Hepatocyte (in vitro differentiated cells): ENCODE measurements at regions not wholly inside any gene's neighbourhood (a gene's known extent, or its start where the extent isn't known, plus 50 kb on each side); places are given as distances from the start of the nearest gene placed in this dataset.

Experiments used
- DNase-seq: peaks from one replicate; pipeline ENCODE4 v3.0.0-alpha.2; 2016; ENCODE audit warnings: low spot score
- H2AFZ ChIP-seq: fragments of 200-600 bp; sonication (generic); 2 replicates; pipeline ENCODE4 v1.6.0; 2016; ENCODE audit warnings: antibody characterized with exemption, mild to moderate bottlenecking
- H3K27ac ChIP-seq: fragments of 200-600 bp; sonication (generic); 2 replicates; pipeline ENCODE4 v1.5.1; 2016; ENCODE audit warnings: mild to moderate bottlenecking
- H3K27me3 ChIP-seq: fragments of 200-600 bp; sonication (generic); 2 replicates; pipeline ENCODE4 v1.6.1; 2016
- H3K36me3 ChIP-seq: fragments of 200-600 bp; sonication (generic); replicated peaks from 2 replicates; pipeline ENCODE4 v1.5.1; 2016; ENCODE audit warnings: low read depth; ENCODE audit not compliant: insufficient read depth
- H3K4me1 ChIP-seq: fragments of 200-600 bp; sonication (generic); 2 replicates; pipeline ENCODE4 v1.5.1; 2016; ENCODE audit warnings: mild to moderate bottlenecking, moderate library complexity; ENCODE audit not compliant: insufficient read depth
- H3K4me2 ChIP-seq: fragments of 200-600 bp; sonication (generic); 2 replicates; pipeline ENCODE4 v1.6.0; 2016
- H3K4me3 ChIP-seq: fragments of 200-600 bp; sonication (generic); 2 replicates; pipeline ENCODE4 v1.5.1; 2016; ENCODE audit warnings: mild to moderate bottlenecking
- H3K79me2 ChIP-seq: fragments of 200-600 bp; sonication (generic); 2 replicates; pipeline ENCODE4 v1.6.0; 2017; ENCODE audit warnings: mild to moderate bottlenecking
- H3K9me2 ChIP-seq: fragments of 200-600 bp; sonication (generic); replicated peaks from 2 replicates; pipeline ENCODE4 v1.6.0; 2017; ENCODE audit warnings: mild to moderate bottlenecking; ENCODE audit not compliant: insufficient read depth
- H3K9me3 ChIP-seq: fragments of 200-600 bp; sonication (generic); 2 replicates; pipeline ENCODE4 v1.5.1; 2016; ENCODE audit warnings: low read depth, mild to moderate bottlenecking
- H4K20me1 ChIP-seq: fragments of 200-600 bp; sonication (generic); 2 replicates; pipeline ENCODE4 v1.6.0; 2016; ENCODE audit warnings: mild to moderate bottlenecking; ENCODE audit not compliant: insufficient read depth, poor library complexity, severe bottlenecking
- EZH2 ChIP-seq: fragments of 200-600 bp; sonication (generic); IDR thresholded peaks from 2 replicates; pipeline ENCODE4 v1.6.1; 2016; ENCODE audit warnings: antibody characterized with exemption, mild to moderate bottlenecking, borderline replicate concordance
- EZH2phosphoT487 ChIP-seq: fragments of 200-600 bp; sonication (generic); IDR thresholded peaks from one replicate; pipeline ENCODE4 v1.6.1; 2018; ENCODE audit warnings: antibody characterized with exemption, mild to moderate bottlenecking, low read depth, moderate library complexity; ENCODE audit not compliant: unreplicated experiment, severe bottlenecking
- WGBS: methylation state at CpG from one replicate; pipeline ENCODE4 v1.1.6; 2016; ENCODE audit warnings: low lambda C conversion rate; ENCODE audit errors: missing lambda C conversion rate; 5-methylcytosine and 5-hydroxymethylcytosine counted together
- TF ChIP-seq, protein P1 (sequence below): fragments of 200-600 bp; sonication (generic); IDR thresholded peaks from 2 replicates; pipeline ENCODE4 v1.5.1; 2016; ENCODE audit warnings: antibody characterized with exemption, mild to moderate bottlenecking; ENCODE audit not compliant: poor library complexity

DNA sequence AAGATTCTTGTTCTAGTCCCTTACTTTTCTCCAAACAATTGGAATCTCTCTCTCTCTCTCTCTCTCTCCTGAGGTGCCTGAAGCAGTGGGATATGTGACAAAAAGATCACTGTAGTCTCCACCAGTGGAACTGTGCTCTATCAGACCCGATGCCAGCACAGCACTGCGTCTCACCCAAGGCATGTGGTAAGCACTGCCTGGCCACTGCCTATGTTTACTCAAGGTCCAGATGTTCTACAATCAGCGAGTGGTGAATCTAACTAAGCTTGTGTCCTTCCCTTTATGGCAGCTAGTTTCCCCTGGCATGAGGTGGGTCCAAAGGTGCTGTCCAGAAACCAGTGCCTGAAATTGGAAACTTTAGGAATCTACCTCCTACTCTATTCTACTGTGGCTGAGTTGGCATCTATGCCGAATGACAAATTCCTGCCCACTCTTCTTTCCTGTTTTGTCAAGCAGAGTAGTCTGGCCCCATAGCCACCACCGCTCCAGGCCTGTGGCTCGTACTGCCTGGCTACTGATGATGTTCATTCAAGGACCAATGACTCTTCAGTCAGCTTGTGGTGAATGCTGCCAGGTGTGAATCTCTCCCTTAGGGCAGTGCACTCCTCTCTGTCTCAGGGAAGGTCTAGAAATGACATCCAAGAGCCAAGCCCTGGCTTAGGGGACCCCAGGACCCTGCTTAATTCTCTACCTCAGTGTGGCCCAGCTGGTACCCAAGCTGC lies 416.5 kb downstream of the TEX13C start:
- Histone ChIP-seq H4K20me1 (no peaks in the 10 kb centered on the region), H3K36me3 (no peaks in the 10 kb centered on the region), H3K9me3 (no peaks in the 10 kb centered on the region), H3K9me2 (no peaks in the 10 kb centered on the region), H3K4me1 (no peaks in the 10 kb centered on the region), H2AFZ (no peak overlapping the region), H3K4me2 (no peak overlapping the region), H3K4me3 (no peak overlapping the region), H3K79me2 (no peaks in the 10 kb centered on the region), H3K27ac (no peak overlapping the region), H3K27me3 (no peaks in the 10 kb centered on the region)
- TF ChIP-seq, protein P1, sequence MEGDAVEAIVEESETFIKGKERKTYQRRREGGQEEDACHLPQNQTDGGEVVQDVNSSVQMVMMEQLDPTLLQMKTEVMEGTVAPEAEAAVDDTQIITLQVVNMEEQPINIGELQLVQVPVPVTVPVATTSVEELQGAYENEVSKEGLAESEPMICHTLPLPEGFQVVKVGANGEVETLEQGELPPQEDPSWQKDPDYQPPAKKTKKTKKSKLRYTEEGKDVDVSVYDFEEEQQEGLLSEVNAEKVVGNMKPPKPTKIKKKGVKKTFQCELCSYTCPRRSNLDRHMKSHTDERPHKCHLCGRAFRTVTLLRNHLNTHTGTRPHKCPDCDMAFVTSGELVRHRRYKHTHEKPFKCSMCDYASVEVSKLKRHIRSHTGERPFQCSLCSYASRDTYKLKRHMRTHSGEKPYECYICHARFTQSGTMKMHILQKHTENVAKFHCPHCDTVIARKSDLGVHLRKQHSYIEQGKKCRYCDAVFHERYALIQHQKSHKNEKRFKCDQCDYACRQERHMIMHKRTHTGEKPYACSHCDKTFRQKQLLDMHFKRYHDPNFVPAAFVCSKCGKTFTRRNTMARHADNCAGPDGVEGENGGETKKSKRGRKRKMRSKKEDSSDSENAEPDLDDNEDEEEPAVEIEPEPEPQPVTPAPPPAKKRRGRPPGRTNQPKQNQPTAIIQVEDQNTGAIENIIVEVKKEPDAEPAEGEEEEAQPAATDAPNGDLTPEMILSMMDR: no peak
- no peak for TF ChIP-seq EZH2
- WGBS: 76% methylated on average over 6 of the region's 6 CpGs
- no peak for DNase-seq

DNA sequence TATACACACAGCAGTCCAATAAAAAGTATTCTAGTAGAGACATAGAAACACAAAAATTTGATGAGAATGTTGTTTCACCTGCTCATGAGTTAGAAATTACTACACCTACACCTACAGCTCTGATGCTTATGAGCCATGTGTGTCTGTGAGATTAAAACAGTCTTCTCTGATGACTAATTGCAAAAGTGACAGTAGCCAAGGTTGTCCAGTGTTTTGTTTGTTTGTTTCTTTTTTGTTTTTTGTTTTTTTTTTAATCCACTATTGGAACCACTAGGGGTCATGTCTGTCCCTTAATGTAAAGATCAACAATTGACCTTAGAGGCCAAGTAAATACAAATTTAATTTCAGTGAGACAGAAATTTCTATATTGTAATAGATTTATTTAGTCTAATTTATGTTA lies 423.1 kb downstream of the TEX13C start:
- DNase-seq: no peak
- Histone ChIP-seq H3K27ac (no peak overlapping the region), H3K4me1 (no peaks in the 10 kb centered on the region), H3K79me2 (no peaks in the 10 kb centered on the region), H3K9me2 (no peaks in the 10 kb centered on the region), H3K4me2 (no peak overlapping the region), H4K20me1 (no peaks in the 10 kb centered on the region), H2AFZ (no peak overlapping the region), H3K9me3 (no peaks in the 10 kb centered on the region), H3K36me3 (no peaks in the 10 kb centered on the region), H3K4me3 (no peak overlapping the region), H3K27me3 (no peaks in the 10 kb centered on the region)
- no peak for TF ChIP-seq EZH2phosphoT487
- TF ChIP-seq, protein P1: no peak
- no peak for TF ChIP-seq EZH2

DNA sequence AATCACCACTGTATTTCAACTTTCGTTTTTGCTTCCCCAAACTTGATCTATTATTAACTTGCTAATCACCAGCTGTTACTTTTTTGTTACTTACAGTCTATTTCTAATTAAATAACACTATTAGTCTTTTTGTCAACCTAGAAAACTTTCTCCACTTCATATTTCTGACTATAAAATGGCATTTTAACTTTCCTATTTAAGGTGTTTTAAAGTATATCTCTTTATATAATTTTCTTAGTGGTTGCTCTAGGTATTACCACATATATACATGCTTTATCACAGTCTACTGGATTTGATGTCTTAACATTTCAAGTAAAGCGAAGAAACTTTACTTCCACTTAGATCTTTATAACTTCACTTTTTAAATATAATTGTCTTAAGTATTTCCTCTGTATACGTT lies 421.2 kb downstream of the DCAF12L2 start:
- TF ChIP-seq, protein P1: no peak
- no peak for TF ChIP-seq EZH2
- no peak for TF ChIP-seq EZH2phosphoT487
- Histone ChIP-seq H3K4me3 (no peak overlapping the region), H4K20me1 (no peaks in the 10 kb centered on the region), H3K9me3 (no peaks in the 10 kb centered on the region), H3K27ac (no peak overlapping the region), H3K36me3 (no peaks in the 10 kb centered on the region), H3K9me2 (no peaks in the 10 kb centered on the region), H3K79me2 (no peaks in the 10 kb centered on the region), H3K27me3 (no peaks in the 10 kb centered on the region), H3K4me2 (no peak overlapping the region), H3K4me1 (no peaks in the 10 kb centered on the region), H2AFZ (no peak overlapping the region)
- WGBS: 73% methylated on average over 3 of the region's 3 CpGs
- DNase-seq: no peak
